Ovary (tissue), 3 donors: ENCODE measurements at regions not wholly inside any gene's neighbourhood (a gene's known extent, or its start where the extent isn't known, plus 50 kb on each side); places are given as distances from the start of the nearest gene placed in this dataset.

Experiments
- CTCF ChIP-seq, 3 donors: fragments of 450-650 bp in 2 of 3; fragments of 200-600 bp in 1 of 3; IDR thresholded peaks; one replicate each; pipeline versions ENCODE4 v1.5.1 to v1.8.0; 2016 to 2022; ENCODE audit warnings: antibody characterized with exemption in 3 of 3, mild to moderate bottlenecking in 1 of 3
- EP300 ChIP-seq: sonication (generic); formaldehyde crosslinking; IDR thresholded peaks from one replicate; pipeline ENCODE4 v1.6.1; 2017; ENCODE audit warnings: antibody characterized with exemption
- donor health status: DM: no; HTN: no; CAD: no.

- no peak for TF ChIP-seq CTCF (IDR thresholded peaks at IDR 0.05)
- no peak for TF ChIP-seq EP300
These were observed 91.5 kb upstream of the TMEFF2 start for GRCh38 chr2:192286093-192286701.
